IPS DF 6.9 (cell line): ENCODE measurements at regions not wholly inside any gene's neighbourhood (a gene's known extent, or its start where the extent isn't known, plus 50 kb on each side); places are given as distances from the start of the nearest gene placed in this dataset.
"Not testable (repeated sequence)": the region's sequence is repeated elsewhere in the genome, so short reads cannot be mapped to it uniquely, and the experiment has no call there.

Source experiments
- DNase-seq: peaks from one replicate; pipeline ENCODE4 v3.0.0-alpha.2; 2013; ENCODE audit warnings: low read depth, low spot score
- H3K27ac ChIP-seq: one replicate; pipeline ENCODE4 v1.5.1; 2013; ENCODE audit warnings: low read length, control low read depth
- H3K27me3 ChIP-seq: 2 replicates; pipeline ENCODE4 v1.6.1; 2013; ENCODE audit warnings: mild to moderate bottlenecking, low read length; ENCODE audit not compliant: control insufficient read depth, insufficient read depth
- H3K36me3 ChIP-seq: 2 replicates; pipeline ENCODE4 v1.6.1; 2013; ENCODE audit warnings: low read length; ENCODE audit not compliant: control insufficient read depth, insufficient read depth
- H3K4me1 ChIP-seq: 2 replicates; pipeline ENCODE4 v1.6.1; 2013; ENCODE audit warnings: low read length; ENCODE audit not compliant: control insufficient read depth, insufficient read depth
- H3K4me3 ChIP-seq: 2 replicates; pipeline ENCODE4 v1.5.1; 2013; ENCODE audit warnings: mild to moderate bottlenecking, low read length
- H3K9me3 ChIP-seq: 2 replicates; pipeline ENCODE4 v1.6.1; 2013; ENCODE audit warnings: low read length, inconsistent platforms; ENCODE audit not compliant: control insufficient read depth, insufficient read depth
- WGBS: extraction: QIAGEN DNeasy Blood & Tissue Kit; methylation state at CpG from one replicate; pipeline ENCODE4 v1.1.7; 2013; ENCODE audit warnings: mixed read lengths, missing lambda C conversion rate; ENCODE audit not compliant: insufficient read length, insufficient coverage; 5-methylcytosine and 5-hydroxymethylcytosine counted together

GRCh38 chr2:144903045-144903444 is 383.1 kb upstream of the ZEB2 start:
- peak overlapping the region; percentile 20; the same call in 1 of the 2 replicates for H3K4me3 ChIP-seq
- not testable (repeated sequence) for H3K9me3 ChIP-seq, H3K36me3 ChIP-seq, H3K27me3 ChIP-seq, H3K27ac ChIP-seq, DNase-seq, H3K4me1 ChIP-seq
- WGBS: no CpG with 5 or more reads among the region's 19 CpGs

GRCh38 chr2:144901386-144901785 is 381.5 kb upstream of the ZEB2 start:
- H3K27ac ChIP-seq, H3K36me3 ChIP-seq, H3K4me1 ChIP-seq, DNase-seq, H3K9me3 ChIP-seq, H3K4me3 ChIP-seq, H3K27me3 ChIP-seq: not testable (repeated sequence)
- WGBS: no CpG with 5 or more reads among the region's 4 CpGs

- H3K27ac ChIP-seq: no peak overlapping the region
- H3K4me1 ChIP-seq: no peaks in the 10 kb centered on the region
- no peaks in the 10 kb centered on the region for H3K27me3 ChIP-seq
- no CpG with 5 or more reads among the region's 1 CpG for WGBS
- H3K9me3 ChIP-seq: no peaks in the 10 kb centered on the region
- H3K4me3 ChIP-seq: no peak overlapping the region
- no peak for DNase-seq
- no peaks in the 10 kb centered on the region for H3K36me3 ChIP-seq
Observed at GRCh38 chr2:144896341-144896740, 376.4 kb upstream of the ZEB2 start.

- DNase-seq: peak; percentile 29
- no CpG with 5 or more reads among the region's 8 CpGs for whole genome bisulfite sequencing
- no peaks in the 10 kb centered on the region for H3K36me3 ChIP-seq
- H3K27ac ChIP-seq: no peak overlapping the region
- H3K27me3 ChIP-seq: no peaks in the 10 kb centered on the region
- no peaks in the 10 kb centered on the region for H3K9me3 ChIP-seq
- no peaks in the 10 kb centered on the region for H3K4me1 ChIP-seq
- H3K4me3 ChIP-seq: no peak overlapping the region
Observed at GRCh38 chr2:144894612-144895599, 375.0 kb upstream of the ZEB2 start.

- H3K9me3 ChIP-seq: no peaks in the 10 kb centered on the region
- no peak overlapping the region for H3K4me3 ChIP-seq
- DNase-seq: no peak
- H3K4me1 ChIP-seq: no peaks in the 10 kb centered on the region
- H3K27me3 ChIP-seq: no peaks in the 10 kb centered on the region
- no CpG with 5 or more reads among the region's 4 CpGs for WGBS
- no peaks in the 10 kb centered on the region for H3K36me3 ChIP-seq
- H3K27ac ChIP-seq: no peak overlapping the region
Observed at GRCh38 chr2:144893464-144893863, 373.5 kb upstream of the ZEB2 start.

- no peak overlapping the region for H3K4me3 ChIP-seq
- DNase-seq: no peak
- no peaks in the 10 kb centered on the region for H3K4me1 ChIP-seq
- no peaks in the 10 kb centered on the region for H3K36me3 ChIP-seq
- WGBS: no CpG with 5 or more reads among the region's 1 CpG
- H3K27me3 ChIP-seq: no peaks in the 10 kb centered on the region
- no peak overlapping the region for H3K27ac ChIP-seq
- no peaks in the 10 kb centered on the region for H3K9me3 ChIP-seq
Observed at GRCh38 chr2:144890828-144891227, 370.9 kb upstream of the ZEB2 start.

DNA sequence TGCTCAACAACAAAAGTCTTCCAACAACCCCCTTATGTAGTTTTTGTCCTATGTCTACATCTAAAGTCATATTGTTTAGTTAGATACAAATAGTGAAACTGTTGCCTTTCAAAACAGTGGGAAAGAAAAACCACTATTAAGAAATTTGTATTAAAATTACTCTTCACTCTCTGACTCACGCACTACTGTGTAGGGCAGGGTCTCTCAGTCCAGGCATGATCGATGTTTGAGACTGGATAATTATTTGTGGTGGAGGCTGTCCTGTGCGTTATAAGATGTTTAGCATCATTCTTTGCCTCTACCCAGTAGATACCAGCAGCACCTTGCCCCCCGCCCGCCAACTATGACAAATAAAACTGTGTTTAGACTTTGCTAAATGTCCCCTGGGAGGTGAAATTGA is 369.4 kb upstream of the ZEB2 start:
- H3K27ac ChIP-seq: no peak overlapping the region
- H3K4me1 ChIP-seq: no peaks in the 10 kb centered on the region
- no peak for DNase-seq
- no peak overlapping the region for H3K4me3 ChIP-seq
- H3K36me3 ChIP-seq: no peaks in the 10 kb centered on the region
- no CpG with 5 or more reads among the region's 5 CpGs for WGBS
- H3K9me3 ChIP-seq: no peaks in the 10 kb centered on the region
- no peaks in the 10 kb centered on the region for H3K27me3 ChIP-seq

DNA sequence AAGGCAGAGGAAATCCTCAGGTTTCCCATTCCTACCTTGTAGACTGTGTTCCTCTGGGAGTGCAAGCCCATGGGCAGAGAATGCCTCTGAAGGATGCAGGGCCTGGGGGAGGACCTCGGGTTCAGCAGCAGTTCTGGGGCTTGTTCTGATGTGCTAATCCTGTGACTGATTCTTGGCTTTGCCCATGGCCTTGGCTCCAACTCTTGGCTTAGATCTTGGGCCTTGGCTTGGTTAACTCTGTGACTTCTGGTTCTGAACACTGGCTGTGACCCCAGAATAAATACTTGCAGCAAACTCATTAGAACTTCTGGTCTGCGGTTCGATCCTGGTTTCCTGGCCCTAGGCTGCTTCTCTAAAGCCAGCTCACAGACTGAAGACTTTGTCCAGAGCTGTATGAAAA is 366.9 kb upstream of the ZEB2 start:
- H3K27me3 ChIP-seq: no peaks in the 10 kb centered on the region
- no peak for DNase-seq
- H3K4me3 ChIP-seq: no peak overlapping the region
- no peaks in the 10 kb centered on the region for H3K36me3 ChIP-seq
- no CpG with 5 or more reads among the region's 3 CpGs for WGBS
- H3K27ac ChIP-seq: no peak overlapping the region
- H3K4me1 ChIP-seq: no peaks in the 10 kb centered on the region
- H3K9me3 ChIP-seq: no peaks in the 10 kb centered on the region

GRCh38 chr2:144877893-144878292 is 358.0 kb upstream of the ZEB2 start:
- H3K36me3 ChIP-seq: no peaks in the 10 kb centered on the region
- no peaks in the 10 kb centered on the region for H3K9me3 ChIP-seq
- DNase-seq: no peak
- H3K4me3 ChIP-seq: no peak overlapping the region
- H3K27ac ChIP-seq: no peak overlapping the region
- H3K27me3 ChIP-seq: no peaks in the 10 kb centered on the region
- no peaks in the 10 kb centered on the region for H3K4me1 ChIP-seq
- no CpG with 5 or more reads among the region's 8 CpGs for WGBS

DNA sequence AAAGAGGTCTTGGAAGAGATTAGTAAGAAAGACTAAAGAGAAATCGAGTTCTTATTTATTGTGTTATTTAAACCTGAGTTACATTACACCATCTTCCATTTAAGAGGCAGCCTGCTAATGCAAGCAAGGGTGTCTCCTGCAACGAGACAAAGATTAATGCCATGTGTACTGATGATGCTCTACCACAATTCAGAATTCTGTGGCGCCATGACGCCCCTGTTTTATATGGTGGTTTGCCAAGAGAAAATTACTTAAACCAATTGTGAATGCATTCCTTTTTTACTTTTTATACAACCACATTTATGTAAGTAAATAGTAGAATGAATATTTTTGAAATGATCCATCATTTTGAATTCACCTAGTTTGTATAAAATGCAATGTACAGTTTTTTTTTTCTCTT is 356.1 kb upstream of the ZEB2 start:
- H3K4me3 ChIP-seq: no peak overlapping the region
- H3K27me3 ChIP-seq: no peaks in the 10 kb centered on the region
- H3K4me1 ChIP-seq: no peaks in the 10 kb centered on the region
- no CpG with 5 or more reads among the region's 4 CpGs for WGBS
- no peaks in the 10 kb centered on the region for H3K36me3 ChIP-seq
- DNase-seq: no peak
- no peaks in the 10 kb centered on the region for H3K9me3 ChIP-seq
- H3K27ac ChIP-seq: no peak overlapping the region
